GM23338 (cell line): ENCODE measurements at regions not wholly inside any gene's neighbourhood (a gene's known extent, or its start where the extent isn't known, plus 50 kb on each side); places are given as distances from the start of the nearest gene placed in this dataset.

Experiments
- CTCF ChIP-seq, 2 experiments: fragments of 200-600 bp in 1 of 2; sonication (generic) in 1 of 2; conservative IDR thresholded peaks; 2 replicates each; pipeline versions ENCODE4 v1.5.1 to v1.6.1; 2016 to 2017; ENCODE audit warnings: antibody characterized with exemption in 2 of 2, low read depth in 2 of 2, mild to moderate bottlenecking in 2 of 2, moderate library complexity in 1 of 2
- JUNB ChIP-seq: IDR thresholded peaks from one replicate; pipeline ENCODE4 v1.6.1; 2016; ENCODE audit warnings: antibody characterized with exemption; ENCODE audit not compliant: unreplicated experiment

- TF ChIP-seq JUNB: no peak
- no peak for TF ChIP-seq CTCF (conservative IDR thresholded peaks at IDR 0.05; ENCODE audit: low read depth in 2 of 2)
Measured at GRCh38 chr18:7170292-7170691, 52.7 kb upstream of the LAMA1 start.
